GM23338 (cell line): ENCODE measurements at regions not wholly inside any gene's neighbourhood (a gene's known extent, or its start where the extent isn't known, plus 50 kb on each side); places are given as distances from the start of the nearest gene placed in this dataset.

Source experiments
- ATAC-seq: fragments of 200-7000 bp; cut with Tn5 transposase; 3 replicates; pipeline ENCODE4 v1.9.1; 2020
- DNase-seq: peaks from one replicate; pipeline ENCODE4 v3.0.0-alpha.2; 2015; ENCODE audit warnings: low spot score
- H2AFZ ChIP-seq: fragments of 200-600 bp; sonication (generic); 2 replicates; pipeline ENCODE4 v1.8.0; 2016; ENCODE audit warnings: antibody characterized with exemption, mild to moderate bottlenecking, moderate library complexity
- H3F3A ChIP-seq: fragments of 200-600 bp; sonication (generic); replicated peaks from 2 replicates; pipeline ENCODE4 v1.8.0; 2017; ENCODE audit warnings: antibody characterized with exemption, mixed run types, low read depth
- H3K27ac ChIP-seq: fragments of 200-600 bp; sonication (generic); 2 replicates; pipeline ENCODE4 v1.6.1; 2016; ENCODE audit warnings: low read depth
- H3K27me3 ChIP-seq: fragments of 200-600 bp; sonication (generic); 2 replicates; pipeline ENCODE4 v1.8.0; 2016; ENCODE audit warnings: mild to moderate bottlenecking, mixed run types, moderate library complexity; ENCODE audit not compliant: insufficient read depth
- H3K36me3 ChIP-seq: fragments of 200-600 bp; sonication (generic); 2 replicates; pipeline ENCODE4 v1.8.0; 2016; ENCODE audit warnings: mild to moderate bottlenecking; ENCODE audit not compliant: insufficient read depth
- H3K4me1 ChIP-seq: fragments of 200-600 bp; sonication (generic); 2 replicates; pipeline ENCODE4 v1.8.0; 2016; ENCODE audit warnings: mild to moderate bottlenecking, moderate library complexity; ENCODE audit not compliant: insufficient read depth
- H3K4me2 ChIP-seq: fragments of 200-600 bp; sonication (generic); 2 replicates; pipeline ENCODE4 v1.7.1; 2017; ENCODE audit warnings: mixed run types
- H3K4me3 ChIP-seq: fragments of 200-600 bp; sonication (generic); 2 replicates; pipeline ENCODE4 v1.6.1; 2016; ENCODE audit warnings: mixed run types
- H3K79me2 ChIP-seq: fragments of 200-600 bp; sonication (generic); replicated peaks from 2 replicates; pipeline ENCODE4 v1.8.0; 2017; ENCODE audit warnings: mild to moderate bottlenecking; ENCODE audit not compliant: insufficient read depth
- H3K9me2 ChIP-seq: fragments of 200-600 bp; sonication (generic); 2 replicates; pipeline ENCODE4 v1.8.0; 2017; ENCODE audit not compliant: insufficient read depth
- H4K20me1 ChIP-seq: fragments of 200-600 bp; sonication (generic); replicated peaks from 2 replicates; pipeline ENCODE4 v1.8.0; 2017; ENCODE audit warnings: mild to moderate bottlenecking; ENCODE audit not compliant: insufficient read depth
- H3K27ac Mint-ChIP-seq: 2 replicates; pipeline ENCODE4 v1.8.0; 2020; ENCODE audit warnings: inconsistent platforms, mild to moderate bottlenecking, moderate library complexity, mixed read lengths
- H3K27me3 Mint-ChIP-seq: 3 replicates; pipeline ENCODE4 v1.8.0; 2022; ENCODE audit warnings: low read depth, mild to moderate bottlenecking, moderate library complexity, mixed read lengths, inconsistent platforms; ENCODE audit not compliant: insufficient read depth, poor library complexity
- H3K36me3 Mint-ChIP-seq: 3 replicates; pipeline ENCODE4 v1.8.0; 2021; ENCODE audit warnings: low read depth, mild to moderate bottlenecking, inconsistent platforms, moderate library complexity, mixed read lengths
- H3K4me1 Mint-ChIP-seq: 3 replicates; pipeline ENCODE4 v1.8.0; 2020; ENCODE audit warnings: mild to moderate bottlenecking, inconsistent platforms, mixed read lengths
- H3K4me3 Mint-ChIP-seq: 3 replicates; pipeline ENCODE4 v1.8.0; 2021; ENCODE audit warnings: moderate library complexity, mild to moderate bottlenecking, inconsistent platforms, mixed read lengths
- H3K9me3 Mint-ChIP-seq: 3 replicates; pipeline ENCODE4 v1.8.0; 2020; ENCODE audit warnings: moderate library complexity, mild to moderate bottlenecking, inconsistent platforms, mixed read lengths
- CREB1 ChIP-seq: fragments of 250-450 bp; sonication (Bioruptor Pico); IDR thresholded peaks from 2 replicates; pipeline ENCODE4 v1.5.0; 2020; ENCODE audit warnings: low read depth, mild to moderate bottlenecking, moderate library complexity
- ETS1 ChIP-seq: IDR thresholded peaks from 2 replicates; pipeline ENCODE4 v1.6.1; 2016; ENCODE audit warnings: antibody characterized with exemption
- EZH2 ChIP-seq: fragments of 200-600 bp; sonication (generic); IDR thresholded peaks from one replicate; pipeline ENCODE4 v1.8.0; 2017; ENCODE audit warnings: antibody characterized with exemption, mild to moderate bottlenecking, low read depth; ENCODE audit not compliant: unreplicated experiment
- EZH2phosphoT487 ChIP-seq: fragments of 200-600 bp; sonication (generic); IDR thresholded peaks from one replicate; pipeline ENCODE4 v1.8.1; 2018; ENCODE audit warnings: antibody characterized with exemption; ENCODE audit not compliant: unreplicated experiment
- JUNB ChIP-seq: IDR thresholded peaks from one replicate; pipeline ENCODE4 v1.6.1; 2016; ENCODE audit warnings: antibody characterized with exemption; ENCODE audit not compliant: unreplicated experiment
- NANOG ChIP-seq: IDR thresholded peaks from 2 replicates; pipeline ENCODE4 v1.6.1; 2016; ENCODE audit warnings: antibody characterized with exemption, borderline replicate concordance
- POLR2AphosphoS5 ChIP-seq: IDR thresholded peaks from 2 replicates; pipeline ENCODE4 v1.6.1; 2016; ENCODE audit warnings: antibody characterized with exemption, low read depth
- STAT1 ChIP-seq: IDR thresholded peaks from one replicate; pipeline ENCODE4 v1.6.1; 2016; ENCODE audit warnings: antibody characterized with exemption; ENCODE audit not compliant: unreplicated experiment
- ZNF114 ChIP-seq: fragments of 250-450 bp; sonication (Bioruptor Pico); IDR thresholded peaks from 2 replicates; pipeline ENCODE4 v1.5.0; 2020; ENCODE audit warnings: mild to moderate bottlenecking, moderate library complexity
- ZNF331 ChIP-seq: fragments of 250-450 bp; sonication (Bioruptor Pico); IDR thresholded peaks from 2 replicates; pipeline ENCODE4 v1.5.0; 2020; ENCODE audit warnings: low read depth, mild to moderate bottlenecking, moderate library complexity
- TF ChIP-seq, protein P1 (sequence below), 2 experiments: fragments of 200-600 bp in 1 of 2; sonication (generic) in 1 of 2; conservative IDR thresholded peaks; 2 replicates each; pipeline versions ENCODE4 v1.5.1 to v1.6.1; 2016 to 2017; ENCODE audit warnings: antibody characterized with exemption in 2 of 2, low read depth in 2 of 2, mild to moderate bottlenecking in 2 of 2, moderate library complexity in 1 of 2
- TF ChIP-seq, protein P2 (sequence below): fragments of 250-450 bp; sonication (Bioruptor Pico); IDR thresholded peaks from 2 replicates; pipeline ENCODE4 v1.5.0; 2020; ENCODE audit warnings: mild to moderate bottlenecking, moderate library complexity

DNA sequence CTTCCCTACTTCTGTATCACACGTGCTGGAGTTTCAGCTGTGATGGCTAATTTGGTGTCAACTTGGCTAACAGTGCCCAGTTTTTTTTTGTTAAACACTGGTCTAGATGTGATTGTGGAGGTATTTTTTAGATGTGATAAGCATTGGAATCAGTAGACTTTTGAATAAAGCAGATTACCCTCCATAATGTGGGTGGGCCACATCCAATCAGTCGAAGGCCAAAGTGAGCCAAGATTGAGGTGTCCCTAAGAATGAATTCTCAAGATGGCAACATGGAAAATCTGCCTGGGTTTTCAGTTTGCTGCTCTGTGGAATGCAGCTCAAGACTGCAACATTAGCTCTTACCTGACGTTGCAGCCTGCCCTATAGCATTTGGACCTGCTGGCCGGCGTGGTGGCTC, 68.8 kb upstream of the AGBL1 start:
- no peak for TF ChIP-seq STAT1
- TF ChIP-seq NANOG = no peak
- TF ChIP-seq CREB1 = no peak
- no peak for TF ChIP-seq ZNF331 (CRISPR knock-in tag)
- no peak for TF ChIP-seq POLR2AphosphoS5
- TF ChIP-seq EZH2 = no peak
- Histone ChIP-seq H3K9me2 (no peaks in the 10 kb centered on the region), H2AFZ (no peak overlapping the region), H3K4me1 (no peaks in the 10 kb centered on the region), H3F3A (no peaks in the 10 kb centered on the region), H3K4me2 (no peak overlapping the region), H3K4me3 (no peak overlapping the region), H3K27me3 (no peaks in the 10 kb centered on the region), H3K79me2 (no peaks in the 10 kb centered on the region), H4K20me1 (no peaks in the 10 kb centered on the region), H3K36me3 (no peaks in the 10 kb centered on the region), H3K27ac (no peak overlapping the region)
- DNase-seq (no peak), ATAC-seq (no peak)
- no peak overlapping the region for H3K27ac Mint-ChIP-seq
- H3K9me3 Mint-ChIP-seq = no peaks in the 10 kb centered on the region; the same call in 1 of the 3 replicates
- no peaks in the 10 kb centered on the region; the same call in 2 of the 3 replicates for H3K4me1 Mint-ChIP-seq
- no peaks in the 10 kb centered on the region for H3K36me3 Mint-ChIP-seq
- H3K4me3 Mint-ChIP-seq = no peak overlapping the region
- H3K27me3 Mint-ChIP-seq = peaks cover 2% of the 10 kb centered on the region

GRCh38 chr15:86014016-86014415, 65.7 kb upstream of the AGBL1 start:
- no peaks in the 10 kb centered on the region for H3K36me3 ChIP-seq
- no peak overlapping the region for H3K4me3 ChIP-seq
- ATAC-seq = no peak
- H2AFZ ChIP-seq = no peak overlapping the region
- no peaks in the 10 kb centered on the region for H3K27me3 ChIP-seq
- Mint-ChIP-seq H3K4me3 (no peak overlapping the region), H3K9me3 (no peaks in the 10 kb centered on the region; the same call in 1 of the 3 replicates), H3K27me3 (peaks cover 2% of the 10 kb centered on the region), H3K27ac (no peak overlapping the region), H3K36me3 (no peaks in the 10 kb centered on the region), H3K4me1 (no peaks in the 10 kb centered on the region; the same call in 2 of the 3 replicates)
- H3K9me2 ChIP-seq = no peaks in the 10 kb centered on the region
- no peaks in the 10 kb centered on the region for H3F3A ChIP-seq
- H3K79me2 ChIP-seq = no peaks in the 10 kb centered on the region
- H3K27ac ChIP-seq = no peak overlapping the region
- no peak overlapping the region for H3K4me2 ChIP-seq
- DNase-seq = no peak
- H4K20me1 ChIP-seq = no peaks in the 10 kb centered on the region
- no peaks in the 10 kb centered on the region for H3K4me1 ChIP-seq
- TF ChIP-seq EZH2phosphoT487 (no peak), STAT1 (no peak), ZNF114 (CRISPR knock-in tag) (no peak), ETS1 (no peak), JUNB (no peak), CREB1 (no peak), NANOG (no peak), ZNF331 (CRISPR knock-in tag) (no peak), EZH2 (no peak), POLR2AphosphoS5 (no peak)
- TF ChIP-seq, protein P1, sequence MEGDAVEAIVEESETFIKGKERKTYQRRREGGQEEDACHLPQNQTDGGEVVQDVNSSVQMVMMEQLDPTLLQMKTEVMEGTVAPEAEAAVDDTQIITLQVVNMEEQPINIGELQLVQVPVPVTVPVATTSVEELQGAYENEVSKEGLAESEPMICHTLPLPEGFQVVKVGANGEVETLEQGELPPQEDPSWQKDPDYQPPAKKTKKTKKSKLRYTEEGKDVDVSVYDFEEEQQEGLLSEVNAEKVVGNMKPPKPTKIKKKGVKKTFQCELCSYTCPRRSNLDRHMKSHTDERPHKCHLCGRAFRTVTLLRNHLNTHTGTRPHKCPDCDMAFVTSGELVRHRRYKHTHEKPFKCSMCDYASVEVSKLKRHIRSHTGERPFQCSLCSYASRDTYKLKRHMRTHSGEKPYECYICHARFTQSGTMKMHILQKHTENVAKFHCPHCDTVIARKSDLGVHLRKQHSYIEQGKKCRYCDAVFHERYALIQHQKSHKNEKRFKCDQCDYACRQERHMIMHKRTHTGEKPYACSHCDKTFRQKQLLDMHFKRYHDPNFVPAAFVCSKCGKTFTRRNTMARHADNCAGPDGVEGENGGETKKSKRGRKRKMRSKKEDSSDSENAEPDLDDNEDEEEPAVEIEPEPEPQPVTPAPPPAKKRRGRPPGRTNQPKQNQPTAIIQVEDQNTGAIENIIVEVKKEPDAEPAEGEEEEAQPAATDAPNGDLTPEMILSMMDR (conservative IDR thresholded peaks at IDR 0.05; ENCODE audit: low read depth in 2 of 2) = no peak
- TF ChIP-seq, protein P2, sequence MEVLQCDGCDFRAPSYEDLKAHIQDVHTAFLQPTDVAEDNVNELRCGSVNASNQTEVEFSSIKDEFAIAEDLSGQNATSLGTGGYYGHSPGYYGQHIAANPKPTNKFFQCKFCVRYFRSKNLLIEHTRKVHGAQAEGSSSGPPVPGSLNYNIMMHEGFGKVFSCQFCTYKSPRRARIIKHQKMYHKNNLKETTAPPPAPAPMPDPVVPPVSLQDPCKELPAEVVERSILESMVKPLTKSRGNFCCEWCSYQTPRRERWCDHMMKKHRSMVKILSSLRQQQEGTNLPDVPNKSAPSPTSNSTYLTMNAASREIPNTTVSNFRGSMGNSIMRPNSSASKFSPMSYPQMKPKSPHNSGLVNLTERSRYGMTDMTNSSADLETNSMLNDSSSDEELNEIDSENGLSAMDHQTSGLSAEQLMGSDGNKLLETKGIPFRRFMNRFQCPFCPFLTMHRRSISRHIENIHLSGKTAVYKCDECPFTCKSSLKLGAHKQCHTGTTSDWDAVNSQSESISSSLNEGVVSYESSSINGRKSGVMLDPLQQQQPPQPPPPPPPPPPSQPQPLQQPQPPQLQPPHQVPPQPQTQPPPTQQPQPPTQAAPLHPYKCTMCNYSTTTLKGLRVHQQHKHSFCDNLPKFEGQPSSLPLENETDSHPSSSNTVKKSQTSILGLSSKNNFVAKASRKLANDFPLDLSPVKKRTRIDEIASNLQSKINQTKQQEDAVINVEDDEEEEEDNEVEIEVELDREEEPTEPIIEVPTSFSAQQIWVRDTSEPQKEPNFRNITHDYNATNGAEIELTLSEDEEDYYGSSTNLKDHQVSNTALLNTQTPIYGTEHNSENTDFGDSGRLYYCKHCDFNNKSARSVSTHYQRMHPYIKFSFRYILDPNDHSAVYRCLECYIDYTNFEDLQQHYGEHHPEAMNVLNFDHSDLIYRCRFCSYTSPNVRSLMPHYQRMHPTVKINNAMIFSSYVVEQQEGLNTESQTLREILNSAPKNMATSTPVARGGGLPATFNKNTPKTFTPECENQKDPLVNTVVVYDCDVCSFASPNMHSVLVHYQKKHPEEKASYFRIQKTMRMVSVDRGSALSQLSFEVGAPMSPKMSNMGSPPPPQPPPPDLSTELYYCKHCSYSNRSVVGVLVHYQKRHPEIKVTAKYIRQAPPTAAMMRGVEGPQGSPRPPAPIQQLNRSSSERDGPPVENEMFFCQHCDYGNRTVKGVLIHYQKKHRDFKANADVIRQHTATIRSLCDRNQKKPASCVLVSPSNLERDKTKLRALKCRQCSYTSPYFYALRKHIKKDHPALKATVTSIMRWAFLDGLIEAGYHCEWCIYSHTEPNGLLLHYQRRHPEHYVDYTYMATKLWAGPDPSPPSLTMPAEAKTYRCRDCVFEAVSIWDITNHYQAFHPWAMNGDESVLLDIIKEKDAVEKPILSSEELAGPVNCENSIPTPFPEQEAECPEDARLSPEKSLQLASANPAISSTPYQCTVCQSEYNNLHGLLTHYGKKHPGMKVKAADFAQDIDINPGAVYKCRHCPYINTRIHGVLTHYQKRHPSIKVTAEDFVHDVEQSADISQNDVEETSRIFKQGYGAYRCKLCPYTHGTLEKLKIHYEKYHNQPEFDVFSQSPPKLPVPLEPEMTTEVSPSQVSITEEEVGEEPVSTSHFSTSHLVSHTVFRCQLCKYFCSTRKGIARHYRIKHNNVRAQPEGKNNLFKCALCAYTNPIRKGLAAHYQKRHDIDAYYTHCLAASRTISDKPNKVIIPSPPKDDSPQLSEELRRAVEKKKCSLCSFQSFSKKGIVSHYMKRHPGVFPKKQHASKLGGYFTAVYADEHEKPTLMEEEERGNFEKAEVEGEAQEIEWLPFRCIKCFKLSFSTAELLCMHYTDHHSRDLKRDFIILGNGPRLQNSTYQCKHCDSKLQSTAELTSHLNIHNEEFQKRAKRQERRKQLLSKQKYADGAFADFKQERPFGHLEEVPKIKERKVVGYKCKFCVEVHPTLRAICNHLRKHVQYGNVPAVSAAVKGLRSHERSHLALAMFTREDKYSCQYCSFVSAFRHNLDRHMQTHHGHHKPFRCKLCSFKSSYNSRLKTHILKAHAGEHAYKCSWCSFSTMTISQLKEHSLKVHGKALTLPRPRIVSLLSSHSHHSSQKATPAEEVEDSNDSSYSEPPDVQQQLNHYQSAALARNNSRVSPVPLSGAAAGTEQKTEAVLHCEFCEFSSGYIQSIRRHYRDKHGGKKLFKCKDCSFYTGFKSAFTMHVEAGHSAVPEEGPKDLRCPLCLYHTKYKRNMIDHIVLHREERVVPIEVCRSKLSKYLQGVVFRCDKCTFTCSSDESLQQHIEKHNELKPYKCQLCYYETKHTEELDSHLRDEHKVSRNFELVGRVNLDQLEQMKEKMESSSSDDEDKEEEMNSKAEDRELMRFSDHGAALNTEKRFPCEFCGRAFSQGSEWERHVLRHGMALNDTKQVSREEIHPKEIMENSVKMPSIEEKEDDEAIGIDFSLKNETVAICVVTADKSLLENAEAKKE (CRISPR knock-in tag) = no peak
